ENCODE measurements at regions not wholly inside any gene's neighbourhood (a gene's known extent, or its start where the extent isn't known, plus 50 kb on each side); places are given as distances from the start of the nearest gene placed in this dataset.
"Not testable (repeated sequence)": the region's sequence is repeated elsewhere in the genome, so short reads cannot be mapped to it uniquely, and the experiment has no call there.

- no peak for DNase-seq (ENCODE audit: low read depth in 2 of 2)
Measured at GRCh38 chr3:11739706-11740105, 96.0 kb upstream of the VGLL4 start.

DNA sequence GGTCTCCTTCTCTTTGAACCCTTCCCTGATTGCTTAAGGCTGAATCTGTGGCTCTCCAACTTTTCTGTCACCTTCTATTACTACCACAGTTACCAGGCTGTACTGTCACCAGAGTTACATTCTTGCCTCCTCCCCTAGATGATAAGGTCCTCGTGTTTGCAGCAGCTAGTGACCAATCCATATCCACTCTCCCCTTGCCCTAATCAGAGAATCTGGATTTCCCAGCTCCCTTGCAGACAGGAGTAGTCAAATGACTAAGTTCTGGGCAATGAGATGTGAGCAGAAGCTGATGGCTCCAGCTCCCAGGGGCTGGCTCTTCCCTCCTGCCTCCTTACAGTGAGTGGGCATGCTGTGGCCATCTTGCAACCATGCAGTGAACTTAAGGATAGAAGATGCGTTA is 95.4 kb upstream of the VGLL4 start:
- DNase-seq (ENCODE audit: low read depth in 2 of 2): no peak

DNA sequence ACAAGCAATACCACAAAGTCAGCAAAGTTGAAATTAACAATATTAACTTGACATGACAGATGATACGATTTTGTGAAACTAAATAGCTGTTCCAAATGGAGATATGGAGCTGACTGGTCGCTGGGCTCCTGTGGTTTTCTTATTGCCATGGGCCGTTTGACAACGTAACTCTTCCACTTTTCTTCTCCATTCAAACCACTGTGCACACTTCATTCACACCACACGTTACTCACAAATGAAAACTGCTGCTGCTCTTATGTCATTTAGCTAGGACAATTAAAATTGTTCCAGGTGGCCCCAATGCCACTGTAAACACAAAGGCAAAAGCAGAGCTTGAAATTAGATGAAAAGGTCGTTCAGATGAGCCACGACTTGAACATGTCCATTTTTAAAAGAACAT is 94.0 kb upstream of the VGLL4 start:
- DNase-seq (ENCODE audit: low read depth in 2 of 2): no peak

GRCh38 chr3:11736136-11736833 is 92.6 kb upstream of the VGLL4 start:
- no peak for DNase-seq (ENCODE audit: low read depth in 2 of 2)

- no peak for DNase-seq (ENCODE audit: low read depth in 2 of 2)
Measured at GRCh38 chr3:11735638-11736037, 91.9 kb upstream of the VGLL4 start.

DNA sequence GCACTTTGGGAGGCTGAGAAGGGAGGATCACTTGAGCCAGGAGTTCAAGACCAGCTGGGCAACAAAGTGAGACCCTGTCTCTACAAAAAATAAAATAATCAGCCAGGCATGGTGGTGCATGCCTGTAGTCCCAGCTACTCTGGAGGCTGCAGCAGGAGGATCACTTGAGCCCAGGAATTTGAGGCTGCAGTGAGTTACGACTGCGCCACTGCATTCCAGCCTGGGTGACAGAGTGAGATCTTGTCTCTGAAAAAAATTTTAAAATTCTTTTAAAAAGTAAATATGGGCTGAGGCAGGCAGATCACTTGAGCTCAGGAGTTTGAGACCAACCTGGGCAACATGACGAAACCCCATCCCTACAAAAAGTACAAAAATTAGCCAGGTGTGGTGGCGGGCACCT is 91.4 kb upstream of the VGLL4 start:
- not testable (repeated sequence) for DNase-seq (ENCODE audit: low read depth in 2 of 2)

DNA sequence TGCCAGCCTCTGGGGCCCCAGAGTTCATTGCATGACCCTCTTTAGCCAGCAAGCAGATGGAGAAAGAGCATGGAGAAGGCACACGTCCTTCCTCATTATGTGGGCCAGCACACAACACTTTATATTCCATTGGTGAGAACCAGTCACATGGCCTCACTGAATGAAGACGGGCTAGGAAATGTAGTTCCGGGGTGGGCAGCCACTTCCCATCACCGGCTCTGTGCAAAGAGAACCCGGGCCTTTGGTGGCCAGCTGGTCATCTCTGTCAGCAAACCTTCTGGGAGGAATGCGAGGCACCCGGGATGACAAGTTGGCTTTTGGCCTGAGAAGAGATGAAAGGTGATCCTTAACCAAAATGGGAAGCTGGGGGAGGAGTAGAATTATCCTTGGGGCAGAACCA is 90.2 kb upstream of the VGLL4 start:
- DNase-seq (ENCODE audit: low read depth in 2 of 2): no peak

DNA sequence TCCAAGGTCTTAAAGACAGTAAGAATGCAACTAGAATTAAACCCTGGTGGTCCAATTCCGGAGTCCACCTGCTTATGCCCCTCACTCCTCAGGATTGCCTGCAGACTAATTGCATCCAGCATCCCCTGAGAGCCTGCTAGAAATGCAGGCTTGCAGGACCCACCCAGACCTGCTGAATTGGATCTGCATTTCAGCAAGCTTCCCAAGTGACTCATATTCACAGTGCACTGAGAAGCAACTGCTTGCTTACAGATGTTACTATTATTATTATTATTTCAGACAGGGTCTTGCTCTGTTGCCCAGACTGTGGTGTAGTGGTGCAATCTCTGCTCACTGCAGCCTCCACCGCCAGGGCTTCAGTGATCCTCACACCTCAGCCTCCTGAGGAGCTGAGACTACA is 83.5 kb upstream of the VGLL4 start:
- no peak for DNase-seq (ENCODE audit: low read depth in 2 of 2)

DNA sequence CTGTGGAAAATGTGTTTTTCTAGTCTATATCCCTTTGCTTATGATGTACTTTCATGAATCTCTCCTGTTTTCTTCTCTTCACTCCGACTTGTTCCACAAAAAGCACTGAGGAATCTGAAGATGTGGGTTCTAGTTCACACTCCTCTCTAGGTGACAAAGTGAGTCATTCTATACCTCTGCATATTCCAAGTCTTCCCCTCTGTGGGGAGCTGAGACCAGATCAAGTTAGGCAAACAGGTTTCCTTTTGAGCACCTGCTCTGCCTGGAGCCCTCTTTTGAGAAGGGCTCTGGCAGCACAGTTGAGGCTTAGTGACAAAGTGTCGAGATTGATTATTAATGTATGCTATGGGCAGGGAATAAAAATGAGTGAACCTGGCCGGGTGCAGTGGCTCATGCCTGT is 82.4 kb upstream of the VGLL4 start:
- DNase-seq (ENCODE audit: low read depth in 2 of 2): no peak

DNA sequence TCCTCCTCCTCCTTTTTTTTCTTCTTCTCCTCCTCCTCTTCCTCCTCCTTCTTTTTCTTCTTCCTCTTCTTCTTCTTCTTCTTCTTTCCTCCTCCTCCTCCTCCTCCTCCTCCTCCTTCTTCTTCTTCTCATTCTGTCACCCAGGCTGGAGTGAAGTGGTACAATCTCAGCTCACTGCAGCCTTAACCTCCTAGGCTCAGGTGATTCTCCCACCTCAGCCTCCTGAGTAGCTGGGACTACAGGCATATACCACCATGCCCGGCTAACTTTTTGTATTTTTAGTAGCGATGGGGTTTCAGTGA is 81.6 kb upstream of the VGLL4 start:
- not testable (repeated sequence) for DNase-seq (ENCODE audit: low read depth in 2 of 2)

DNA sequence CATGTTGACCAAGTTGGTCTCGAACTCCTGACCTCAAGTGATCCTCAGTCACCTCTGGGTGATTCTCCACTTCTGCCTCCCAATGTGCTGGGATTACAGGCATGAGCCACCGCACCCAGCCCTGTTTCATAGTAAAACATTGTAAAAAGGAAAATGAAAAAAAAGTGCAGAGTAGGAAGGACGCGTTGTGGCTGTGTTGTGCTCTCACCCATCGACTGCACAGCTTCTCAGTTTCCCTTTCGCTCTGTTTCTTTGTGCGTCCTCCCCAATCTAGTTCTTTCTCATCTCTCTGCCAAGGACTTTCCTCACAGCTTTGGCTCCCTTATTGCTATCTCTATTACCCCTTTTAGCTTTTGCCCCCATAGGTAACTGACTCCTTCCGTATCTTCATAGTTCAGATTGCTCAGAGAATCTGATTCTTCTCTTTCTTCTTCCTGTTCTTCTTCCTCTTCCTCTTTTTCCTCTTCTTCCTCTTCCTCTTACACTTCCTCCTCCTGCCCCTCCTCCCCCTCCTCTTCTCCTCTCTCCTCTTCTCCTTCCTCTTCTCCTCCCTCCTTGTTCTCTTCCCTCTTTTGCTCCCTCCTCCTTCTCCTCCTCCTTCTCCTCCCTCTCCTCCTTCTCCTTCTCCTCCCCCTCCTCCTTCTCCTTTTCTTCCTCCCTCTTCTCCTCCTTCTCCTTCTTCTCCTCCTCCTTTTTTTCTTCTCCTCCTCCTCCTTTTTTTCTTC is 81.1 kb upstream of the VGLL4 start:
- DNase-seq (ENCODE audit: low read depth in 2 of 2): no peak

DNA sequence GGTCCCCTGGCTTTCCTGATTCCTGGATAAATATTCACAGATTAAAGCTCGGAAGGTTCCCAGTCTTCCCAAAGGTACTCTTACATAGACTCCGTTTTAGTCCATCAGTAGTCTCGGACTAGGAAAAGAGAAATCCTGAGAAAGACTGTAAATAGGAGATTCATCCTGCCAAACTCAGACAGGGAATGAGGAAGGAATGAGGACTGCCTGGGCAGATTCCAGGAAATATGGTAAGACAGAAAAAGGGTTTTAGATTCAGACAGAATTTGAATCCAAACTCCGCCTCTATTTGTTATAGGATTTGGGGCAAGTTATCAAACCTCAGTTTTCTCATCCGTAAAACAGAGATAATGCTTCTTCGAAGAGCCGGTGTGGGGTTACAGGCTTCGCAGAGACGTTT is 77.8 kb upstream of the VGLL4 start:
- DNase-seq (ENCODE audit: low read depth in 2 of 2): no peak

GRCh38 chr3:11720917-11721411 is 77.2 kb upstream of the VGLL4 start:
- no peak for DNase-seq (ENCODE audit: low read depth in 2 of 2)

- peak in 1 of 2 donors; percentile 4 for DNase-seq (ENCODE audit: low read depth in 2 of 2)
Measured at GRCh38 chr3:11720304-11720898, 76.7 kb upstream of the VGLL4 start.

DNA sequence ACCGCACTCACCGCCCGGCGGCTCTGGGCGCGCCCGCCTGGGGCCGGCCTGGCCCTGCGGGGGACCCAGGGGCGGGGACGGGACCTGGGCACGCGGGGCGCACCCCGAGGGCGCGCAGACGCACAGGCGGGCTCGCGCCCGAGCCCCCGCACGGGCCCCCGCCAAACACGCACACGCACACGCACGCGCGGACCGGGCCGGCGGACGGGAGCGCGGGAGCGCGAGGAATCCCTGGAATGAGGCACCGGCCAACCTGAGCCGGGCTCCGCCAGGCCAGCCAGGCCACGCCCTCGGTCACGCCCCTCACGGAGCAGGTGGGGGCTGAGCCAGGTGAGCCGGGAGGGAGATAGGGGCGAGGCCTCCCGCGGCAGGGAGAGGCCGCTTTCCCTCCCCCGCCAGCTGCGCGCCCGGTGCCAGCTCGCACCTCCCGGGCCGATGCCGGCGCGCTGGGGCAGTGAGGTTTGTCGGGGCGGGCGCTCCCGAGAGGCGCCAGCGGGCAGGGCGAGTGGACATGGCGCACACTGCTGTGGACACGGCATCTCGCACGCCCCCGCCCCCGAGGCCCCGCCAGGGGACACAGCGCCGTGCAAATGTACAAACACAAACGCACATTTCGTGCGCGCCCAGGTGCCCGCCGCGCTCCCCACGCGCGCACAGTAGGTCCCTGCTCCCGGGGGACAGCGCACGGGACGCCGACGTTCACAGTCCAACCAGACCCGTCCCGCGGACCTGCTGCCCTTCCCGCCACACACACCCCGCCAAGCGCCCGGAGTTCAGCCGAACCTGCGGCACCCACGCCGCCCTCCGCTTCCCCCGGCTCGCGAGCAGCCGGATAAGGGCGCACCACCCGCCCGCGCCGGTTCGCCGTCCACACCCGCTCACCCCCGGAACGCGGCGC is 75.9 kb upstream of the VGLL4 start:
- DNase-seq (ENCODE audit: low read depth in 2 of 2): peak; percentile 39 to 52

- DNase-seq (ENCODE audit: low read depth in 2 of 2): no peak
Measured at GRCh38 chr3:11718637-11719405, 75.1 kb upstream of the VGLL4 start.

GRCh38 chr3:11717768-11718636 is 74.3 kb upstream of the VGLL4 start:
- DNase-seq (ENCODE audit: low read depth in 2 of 2): no peak

DNA sequence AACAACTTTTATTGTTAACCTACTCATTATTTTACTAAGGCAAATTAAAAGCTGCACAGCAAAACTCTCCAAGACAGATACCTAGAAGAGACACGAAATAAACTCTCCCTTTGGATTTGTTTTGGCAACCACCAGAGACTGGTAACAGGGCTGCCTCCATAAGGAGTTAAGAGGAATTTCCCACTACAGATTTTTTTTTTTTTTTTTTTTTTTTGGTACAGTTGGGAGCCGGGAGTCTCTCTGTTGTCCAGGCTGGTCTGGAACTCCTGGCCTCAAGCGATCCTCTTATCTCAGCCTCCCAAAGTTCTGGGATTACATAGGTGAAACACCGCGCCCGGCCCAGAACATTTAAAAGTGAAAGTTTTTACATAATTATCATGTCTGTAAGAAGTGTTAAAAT is 73.6 kb upstream of the VGLL4 start:
- no peak for DNase-seq (ENCODE audit: low read depth in 2 of 2)

DNA sequence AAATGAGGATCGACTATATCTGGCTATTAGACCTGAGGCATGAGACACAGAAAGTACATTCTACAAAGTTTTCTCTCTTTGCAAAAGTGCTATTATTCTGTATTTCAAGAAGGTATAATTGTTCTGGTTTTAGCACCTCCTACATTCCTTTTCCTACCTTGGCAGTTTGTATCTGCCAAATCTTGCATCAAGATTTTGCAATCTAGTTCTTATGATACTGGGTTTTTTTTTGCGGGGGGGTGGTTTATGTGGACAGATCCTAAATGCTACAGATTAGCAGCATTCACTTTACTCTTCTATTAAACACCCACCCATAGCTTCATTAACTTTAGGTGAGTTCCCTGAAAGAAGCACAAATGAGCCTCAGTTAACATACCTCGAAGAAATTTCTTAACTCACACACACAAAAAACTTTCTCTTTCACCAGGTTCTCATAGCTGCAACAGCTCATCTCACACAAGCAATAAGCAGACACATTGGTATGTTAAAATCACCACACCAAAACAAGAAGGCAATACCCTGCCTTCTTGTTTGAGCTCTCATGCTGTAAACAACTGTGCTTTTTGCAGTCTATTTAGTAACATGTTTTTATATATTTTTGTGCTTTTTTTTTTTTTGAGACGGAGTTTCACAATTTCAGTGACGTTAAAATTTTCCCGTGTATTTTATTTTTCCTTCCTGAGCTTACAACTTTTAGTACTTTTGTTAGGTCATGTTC is 73.0 kb upstream of the VGLL4 start:
- no peak for DNase-seq (ENCODE audit: low read depth in 2 of 2)

DNA sequence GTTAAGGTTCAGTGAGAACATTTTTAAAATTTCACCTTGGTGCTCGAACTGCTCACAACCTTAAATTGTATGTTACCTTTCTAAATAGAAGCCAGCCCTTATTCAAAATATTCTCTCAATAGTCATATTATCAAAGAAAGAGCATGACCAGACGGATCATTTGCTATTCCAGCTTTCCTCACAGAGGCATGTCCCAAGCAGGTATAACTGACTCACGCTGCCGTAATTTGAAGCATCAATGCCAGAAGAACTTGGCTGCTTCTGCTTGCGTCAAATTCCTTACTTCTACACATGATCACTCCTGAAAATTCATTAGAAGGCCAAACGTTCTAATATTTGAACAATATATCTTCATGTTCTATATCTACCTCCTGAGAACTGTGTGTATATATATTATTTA is 69.5 kb upstream of the VGLL4 start:
- no peak for DNase-seq (ENCODE audit: low read depth in 2 of 2)
